ENCODE measurements at regions not wholly inside any gene's neighbourhood (a gene's known extent, or its start where the extent isn't known, plus 50 kb on each side); places are given as distances from the start of the nearest gene placed in this dataset.

DNA sequence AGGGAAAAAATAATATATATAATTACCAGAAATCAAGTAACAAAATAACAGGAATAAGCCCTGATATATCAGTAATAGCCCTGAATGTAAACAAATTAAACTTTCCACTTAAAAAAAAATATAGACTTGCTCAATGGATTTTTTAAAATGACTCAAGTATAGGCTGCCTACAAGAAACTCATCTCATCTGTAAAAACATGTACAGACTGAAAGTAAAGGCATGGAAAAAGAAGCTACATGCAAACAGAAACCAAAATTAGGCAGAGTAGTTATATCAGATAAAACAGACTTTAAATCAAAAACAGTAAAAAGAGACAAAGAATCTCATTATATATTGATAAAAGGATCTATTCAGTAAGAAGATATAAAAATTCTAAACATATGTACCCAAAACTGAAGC lies 82.4 kb upstream of the STT3B start:
- ChIA-PET CTCF (no interaction called here), POLR2A (ENCODE audit: unreplicated experiment) (no interaction called here)
- Histone ChIP-seq H3K27me3 (ENCODE audit: insufficient read depth, low read depth) (no peaks in the 10 kb centered on the region), H4K20me1 (ENCODE audit: insufficient read depth) (no peaks in the 10 kb centered on the region), H3K9me2 (ENCODE audit: insufficient read depth) (no peaks in the 10 kb centered on the region), H3K27ac (no peak overlapping the region), H3K4me2 (no peak overlapping the region), H3K4me1 (replicated peaks; ENCODE audit: insufficient read depth) (peaks cover 6% of the 10 kb centered on the region; the same call in 1 of the 2 replicates), H3K9me3 (ENCODE audit: insufficient read depth, low read depth) (no peaks in the 10 kb centered on the region), H3K4me3 (no peak overlapping the region), H3K79me2 (ENCODE audit: low read depth) (no peaks in the 10 kb centered on the region), H3F3A (ENCODE audit: insufficient read depth, low read depth) (no peaks in the 10 kb centered on the region), H2AFZ (no peak overlapping the region), H3K36me3 (ENCODE audit: low read depth) (no peaks in the 10 kb centered on the region)
- intact Hi-C loops (cut with micrococcal nuclease; ENCODE audit: unreplicated experiment) = no loop called here
- no peak for DNase-seq
- TF ChIP-seq, protein P1, sequence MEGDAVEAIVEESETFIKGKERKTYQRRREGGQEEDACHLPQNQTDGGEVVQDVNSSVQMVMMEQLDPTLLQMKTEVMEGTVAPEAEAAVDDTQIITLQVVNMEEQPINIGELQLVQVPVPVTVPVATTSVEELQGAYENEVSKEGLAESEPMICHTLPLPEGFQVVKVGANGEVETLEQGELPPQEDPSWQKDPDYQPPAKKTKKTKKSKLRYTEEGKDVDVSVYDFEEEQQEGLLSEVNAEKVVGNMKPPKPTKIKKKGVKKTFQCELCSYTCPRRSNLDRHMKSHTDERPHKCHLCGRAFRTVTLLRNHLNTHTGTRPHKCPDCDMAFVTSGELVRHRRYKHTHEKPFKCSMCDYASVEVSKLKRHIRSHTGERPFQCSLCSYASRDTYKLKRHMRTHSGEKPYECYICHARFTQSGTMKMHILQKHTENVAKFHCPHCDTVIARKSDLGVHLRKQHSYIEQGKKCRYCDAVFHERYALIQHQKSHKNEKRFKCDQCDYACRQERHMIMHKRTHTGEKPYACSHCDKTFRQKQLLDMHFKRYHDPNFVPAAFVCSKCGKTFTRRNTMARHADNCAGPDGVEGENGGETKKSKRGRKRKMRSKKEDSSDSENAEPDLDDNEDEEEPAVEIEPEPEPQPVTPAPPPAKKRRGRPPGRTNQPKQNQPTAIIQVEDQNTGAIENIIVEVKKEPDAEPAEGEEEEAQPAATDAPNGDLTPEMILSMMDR (conservative IDR thresholded peaks at IDR 0.05) = no peak
- no peak for TF ChIP-seq EZH2 (IDR thresholded peaks at IDR 0.05; ENCODE audit: low read depth)
- no TSS peak for BruUV-seq (replicated peaks)

DNA sequence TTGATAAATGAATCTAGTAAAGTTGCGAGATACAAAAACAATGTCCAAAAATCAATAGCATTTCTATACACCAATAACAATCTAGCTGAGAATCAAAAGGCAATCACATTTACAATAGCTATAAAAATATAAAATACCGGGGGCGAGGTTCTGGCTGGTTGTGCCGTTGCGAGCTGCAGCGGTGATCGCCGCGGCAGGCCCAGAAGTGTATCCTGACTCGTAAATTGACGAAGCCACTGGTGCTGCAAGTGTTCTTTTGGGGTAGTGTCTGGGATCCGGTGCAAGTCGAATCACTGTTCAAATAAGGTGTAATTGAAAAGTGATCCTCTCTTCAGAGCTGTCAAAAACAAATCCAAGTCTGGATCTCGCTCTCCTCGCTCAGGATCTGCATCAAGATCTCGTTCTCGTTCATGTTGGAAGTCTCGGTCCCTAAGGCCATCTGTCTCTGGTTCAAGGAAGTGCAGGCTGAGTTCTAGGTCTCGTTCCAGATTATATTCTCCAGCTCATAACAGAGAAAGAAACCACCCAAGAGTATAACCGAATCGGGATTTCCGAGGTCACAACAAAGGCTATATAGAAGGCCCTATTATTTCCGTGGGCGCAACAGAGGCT lies 80.1 kb upstream of the STT3B start:
- CTCF ChIA-PET = no interaction called here
- no peak for DNase-seq
- no peak overlapping the region for H2AFZ ChIP-seq
- H3F3A ChIP-seq (ENCODE audit: insufficient read depth, low read depth) = no peaks in the 10 kb centered on the region
- no peaks in the 10 kb centered on the region for H3K36me3 ChIP-seq (ENCODE audit: low read depth)
- no peaks in the 10 kb centered on the region for H3K9me2 ChIP-seq (ENCODE audit: insufficient read depth)
- H3K4me2 ChIP-seq = no peak overlapping the region
- no peaks in the 10 kb centered on the region for H3K27me3 ChIP-seq (ENCODE audit: insufficient read depth, low read depth)
- no peaks in the 10 kb centered on the region for H3K9me3 ChIP-seq (ENCODE audit: insufficient read depth, low read depth)
- no peaks in the 10 kb centered on the region for H3K79me2 ChIP-seq (ENCODE audit: low read depth)
- intact Hi-C loops (cut with micrococcal nuclease; ENCODE audit: unreplicated experiment) = no loop called here
- H4K20me1 ChIP-seq (ENCODE audit: insufficient read depth) = no peaks in the 10 kb centered on the region
- no peak overlapping the region for H3K27ac ChIP-seq
- TF ChIP-seq, protein P1 (conservative IDR thresholded peaks at IDR 0.05) = no peak
- no peaks in the 10 kb centered on the region for H3K4me1 ChIP-seq (replicated peaks; ENCODE audit: insufficient read depth)
- no peak overlapping the region for H3K4me3 ChIP-seq
- POLR2A ChIA-PET (ENCODE audit: unreplicated experiment) = no interaction called here
- BruUV-seq (replicated peaks) = no TSS peak

DNA sequence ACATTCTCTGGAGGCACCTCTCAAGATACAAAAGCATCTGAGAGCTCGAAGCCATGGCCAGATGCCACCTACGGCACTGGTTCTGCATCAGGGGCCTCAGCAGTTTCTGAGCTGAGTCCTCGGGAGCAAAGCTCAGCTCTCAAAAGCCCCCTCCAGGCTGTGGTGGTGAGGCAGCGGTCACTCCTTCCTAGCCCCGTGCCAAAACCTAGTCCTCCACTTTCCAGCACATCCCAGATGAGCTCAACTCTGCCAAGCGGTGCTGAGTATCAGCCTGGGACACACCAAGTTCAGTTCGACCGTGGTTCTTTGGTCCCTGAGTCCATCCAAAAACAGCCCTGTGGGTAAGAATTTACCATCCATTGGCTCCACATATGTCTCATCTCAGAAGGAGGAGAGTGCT lies 79.3 kb upstream of the STT3B start:
- Histone ChIP-seq H3K27me3 (ENCODE audit: insufficient read depth, low read depth) (no peaks in the 10 kb centered on the region), H3K4me3 (no peak overlapping the region), H3K4me2 (no peak overlapping the region), H4K20me1 (ENCODE audit: insufficient read depth) (no peaks in the 10 kb centered on the region), H3K4me1 (replicated peaks; ENCODE audit: insufficient read depth) (no peaks in the 10 kb centered on the region), H3K27ac (no peak overlapping the region), H2AFZ (no peak overlapping the region), H3K9me2 (ENCODE audit: insufficient read depth) (no peaks in the 10 kb centered on the region), H3K79me2 (ENCODE audit: low read depth) (no peaks in the 10 kb centered on the region), H3K36me3 (ENCODE audit: low read depth) (no peaks in the 10 kb centered on the region), H3K9me3 (ENCODE audit: insufficient read depth, low read depth) (no peaks in the 10 kb centered on the region), H3F3A (ENCODE audit: insufficient read depth, low read depth) (no peaks in the 10 kb centered on the region)
- BruUV-seq (replicated peaks) = no TSS peak
- DNase-seq = no peak
- TF ChIP-seq, protein P1 (conservative IDR thresholded peaks at IDR 0.05) = no peak
- TF ChIP-seq EZH2 (IDR thresholded peaks at IDR 0.05; ENCODE audit: low read depth) = no peak
- CTCF ChIA-PET = no interaction called here
- POLR2A ChIA-PET (ENCODE audit: unreplicated experiment) = no interaction called here
- intact Hi-C loops (cut with micrococcal nuclease; ENCODE audit: unreplicated experiment) = no loop called here
